Mammary epithelial cell (primary cell): ENCODE measurements at regions not wholly inside any gene's neighbourhood (a gene's known extent, or its start where the extent isn't known, plus 50 kb on each side); places are given as distances from the start of the nearest gene placed in this dataset.
"Not testable (repeated sequence)": the region's sequence is repeated elsewhere in the genome, so short reads cannot be mapped to it uniquely, and the experiment has no call there.

Experiments
- EZH2 ChIP-seq: IDR thresholded peaks from 2 replicates; pipeline ENCODE4 v1.6.1; 2012; ENCODE audit warnings: low read length, inconsistent platforms, borderline replicate concordance
- TF ChIP-seq, protein P1 (sequence below), 2 donors: IDR thresholded peaks in 1 of 2; conservative IDR thresholded peaks in 1 of 2; 2 replicates each; pipeline ENCODE4 v1.5.1; 2011 to 2012; ENCODE audit warnings: inconsistent platforms in 2 of 2, low read length in 2 of 2, mild to moderate bottlenecking in 2 of 2, control low read depth in 1 of 2, low read depth in 1 of 2; ENCODE audit not compliant: insufficient read depth in 1 of 2; ENCODE audit errors: extremely low read depth in 1 of 2

DNA sequence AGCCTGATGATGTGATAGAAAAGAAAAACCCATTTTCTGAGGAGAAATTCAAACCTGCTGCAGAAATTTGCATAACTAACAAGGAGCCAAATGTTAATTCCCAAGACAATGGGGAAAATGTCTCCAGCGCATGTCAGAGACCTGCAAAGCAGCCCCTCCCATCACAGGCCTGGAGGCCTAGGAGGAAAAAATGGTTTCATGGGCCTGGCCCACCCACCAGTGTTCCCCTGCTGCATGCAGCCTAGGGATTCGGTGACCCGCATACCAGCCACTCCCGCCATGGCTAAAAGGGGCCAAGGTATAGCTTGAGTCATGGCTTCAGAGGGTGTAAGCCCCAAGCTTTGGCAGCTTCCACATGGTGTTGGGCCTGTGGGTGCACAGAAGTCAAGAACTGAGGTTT is 147.7 kb upstream of the SLC24A3 start:
- not testable (repeated sequence) for TF ChIP-seq EZH2
- TF ChIP-seq, protein P1, sequence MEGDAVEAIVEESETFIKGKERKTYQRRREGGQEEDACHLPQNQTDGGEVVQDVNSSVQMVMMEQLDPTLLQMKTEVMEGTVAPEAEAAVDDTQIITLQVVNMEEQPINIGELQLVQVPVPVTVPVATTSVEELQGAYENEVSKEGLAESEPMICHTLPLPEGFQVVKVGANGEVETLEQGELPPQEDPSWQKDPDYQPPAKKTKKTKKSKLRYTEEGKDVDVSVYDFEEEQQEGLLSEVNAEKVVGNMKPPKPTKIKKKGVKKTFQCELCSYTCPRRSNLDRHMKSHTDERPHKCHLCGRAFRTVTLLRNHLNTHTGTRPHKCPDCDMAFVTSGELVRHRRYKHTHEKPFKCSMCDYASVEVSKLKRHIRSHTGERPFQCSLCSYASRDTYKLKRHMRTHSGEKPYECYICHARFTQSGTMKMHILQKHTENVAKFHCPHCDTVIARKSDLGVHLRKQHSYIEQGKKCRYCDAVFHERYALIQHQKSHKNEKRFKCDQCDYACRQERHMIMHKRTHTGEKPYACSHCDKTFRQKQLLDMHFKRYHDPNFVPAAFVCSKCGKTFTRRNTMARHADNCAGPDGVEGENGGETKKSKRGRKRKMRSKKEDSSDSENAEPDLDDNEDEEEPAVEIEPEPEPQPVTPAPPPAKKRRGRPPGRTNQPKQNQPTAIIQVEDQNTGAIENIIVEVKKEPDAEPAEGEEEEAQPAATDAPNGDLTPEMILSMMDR (conservative IDR thresholded peaks at IDR 0.05 in 1 of 2, IDR thresholded peaks at IDR 0.05 in 1 of 2; ENCODE audit: extremely low read depth in 1 of 2, insufficient read depth in 1 of 2, low read depth in 1 of 2, low read length in 2 of 2): not testable (repeated sequence)
